Upper lobe of right lung (tissue), 1 donor: ENCODE measurements at regions not wholly inside any gene's neighbourhood (a gene's known extent, or its start where the extent isn't known, plus 50 kb on each side); places are given as distances from the start of the nearest gene placed in this dataset.

Experiments used
- ATAC-seq: fragments of 200-7000 bp; cut with Tn5 transposase; one replicate; pipeline ENCODE4 v1.9.1; 2020; ENCODE audit warnings: mild to moderate bottlenecking, moderate library complexity
- DNase-seq: peaks from one replicate; pipeline ENCODE4 v3.0.0-alpha.2; 2020
- H3K27ac ChIP-seq: fragments of 200-600 bp; one replicate; pipeline ENCODE4 v1.8.0; 2022
- H3K27me3 ChIP-seq: fragments of 200-600 bp; one replicate; pipeline ENCODE4 v1.8.0; 2022; ENCODE audit warnings: mild to moderate bottlenecking
- H3K36me3 ChIP-seq: fragments of 200-600 bp; one replicate; pipeline ENCODE4 v1.8.0; 2022
- H3K4me1 ChIP-seq: fragments of 200-600 bp; one replicate; pipeline ENCODE4 v1.8.0; 2022
- H3K4me3 ChIP-seq: fragments of 200-600 bp; one replicate; pipeline ENCODE4 v1.8.0; 2022; ENCODE audit warnings: mild to moderate bottlenecking
- H3K9me3 ChIP-seq: fragments of 200-600 bp; one replicate; pipeline ENCODE4 v1.8.0; 2022
- CTCF ChIP-seq: fragments of 200-600 bp; IDR thresholded peaks from one replicate; pipeline ENCODE4 v1.8.0; 2022; ENCODE audit warnings: antibody characterized with exemption
- intact Hi-C: fragments of 100-400 bp; cut with DNase I; formaldehyde crosslinking; loops from one replicate; pipeline ENCODE4 v1.11.0; 2022
- donor health status: DM: no; HTN: yes; CAD: no; lungs with severe emphysema.

- DNase-seq (no peak), ATAC-seq (no peak)
- Histone ChIP-seq H3K27me3 (no peaks in the 10 kb centered on the region), H3K4me1 (no peaks in the 10 kb centered on the region), H3K36me3 (no peaks in the 10 kb centered on the region), H3K4me3 (no peak overlapping the region), H3K27ac (no peak overlapping the region), H3K9me3 (no peaks in the 10 kb centered on the region)
- TF ChIP-seq CTCF, result no peak
- intact Hi-C loops, result no loop called here
Observed at GRCh38 chr18:67977067-67977616, 460.6 kb upstream of the DSEL start.

- intact Hi-C loops, result no loop called here
- H3K36me3 ChIP-seq, result no peaks in the 10 kb centered on the region
- no peak overlapping the region for H3K4me3 ChIP-seq
- no peaks in the 10 kb centered on the region for H3K4me1 ChIP-seq
- no peak for TF ChIP-seq CTCF
- ATAC-seq, result no peak
- H3K27ac ChIP-seq, result no peak overlapping the region
- DNase-seq, result no peak
- no peaks in the 10 kb centered on the region for H3K27me3 ChIP-seq
- H3K9me3 ChIP-seq, result no peaks in the 10 kb centered on the region
Observed at GRCh38 chr18:67973916-67974315, 457.4 kb upstream of the DSEL start.

GRCh38 chr18:67969458-67969857 lies 452.9 kb upstream of the DSEL start:
- no peaks in the 10 kb centered on the region for H3K4me1 ChIP-seq
- ATAC-seq (no peak), DNase-seq (no peak)
- TF ChIP-seq CTCF, result no peak
- no peak overlapping the region for H3K27ac ChIP-seq
- no peaks in the 10 kb centered on the region for H3K36me3 ChIP-seq
- H3K9me3 ChIP-seq, result no peaks in the 10 kb centered on the region
- intact Hi-C loops, result no loop called here
- no peaks in the 10 kb centered on the region for H3K27me3 ChIP-seq
- no peak overlapping the region for H3K4me3 ChIP-seq

GRCh38 chr18:67966224-67966623 lies 449.7 kb upstream of the DSEL start:
- no peak for ATAC-seq
- no peak for DNase-seq
- no peaks in the 10 kb centered on the region for H3K27me3 ChIP-seq
- H3K4me1 ChIP-seq, result no peaks in the 10 kb centered on the region
- no peak for TF ChIP-seq CTCF
- no peak overlapping the region for H3K27ac ChIP-seq
- H3K36me3 ChIP-seq, result no peaks in the 10 kb centered on the region
- intact Hi-C loops, result no loop called here
- H3K9me3 ChIP-seq, result no peaks in the 10 kb centered on the region
- no peak overlapping the region for H3K4me3 ChIP-seq

- Histone ChIP-seq H3K4me1 (no peaks in the 10 kb centered on the region), H3K27me3 (no peaks in the 10 kb centered on the region), H3K36me3 (no peaks in the 10 kb centered on the region), H3K4me3 (no peak overlapping the region), H3K9me3 (no peaks in the 10 kb centered on the region), H3K27ac (no peak overlapping the region)
- TF ChIP-seq CTCF, result no peak
- DNase-seq, result no peak
- no peak for ATAC-seq
- intact Hi-C loops, result no loop called here
Observed at GRCh38 chr18:67964462-67964861, 447.9 kb upstream of the DSEL start.
